SIG-M5 treated with dmso at 0.1 percent for 504 hours (cell line): ENCODE measurements at regions not wholly inside any gene's neighbourhood (a gene's known extent, or its start where the extent isn't known, plus 50 kb on each side); places are given as distances from the start of the nearest gene placed in this dataset.
A peak's percentile ranks its signal among the peaks of the same experiment; 100 is the strongest.
"Not testable (repeated sequence)": the region's sequence is repeated elsewhere in the genome, so short reads cannot be mapped to it uniquely, and the experiment has no call there.

Source experiments
- DNase-seq: peaks from one replicate; lab custom pipeline; 2025; ENCODE audit not compliant: unreplicated experiment; lab: John Stamatoyannopoulos, UW

DNA sequence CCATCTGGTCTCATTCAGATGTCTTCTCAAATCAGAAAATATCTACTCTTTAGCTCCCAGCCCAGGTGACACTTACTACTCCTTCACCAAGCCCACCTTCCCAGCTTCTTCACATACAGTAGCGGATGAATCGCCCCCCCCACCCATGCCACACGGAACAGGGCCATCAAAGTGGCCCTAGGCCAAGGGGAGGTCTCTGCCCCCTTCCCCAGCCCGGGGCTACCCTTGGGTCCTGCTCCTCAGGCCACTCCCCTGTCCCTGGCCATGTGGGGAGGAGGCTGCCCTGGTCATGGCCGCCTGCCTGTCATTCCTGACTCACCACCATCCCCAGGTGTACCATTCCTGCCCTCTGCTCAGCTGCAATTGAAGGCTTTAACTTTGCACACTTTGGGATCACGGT is 142.8 kb downstream of the NECTIN1 start:
- no peak for DNase-seq

DNA sequence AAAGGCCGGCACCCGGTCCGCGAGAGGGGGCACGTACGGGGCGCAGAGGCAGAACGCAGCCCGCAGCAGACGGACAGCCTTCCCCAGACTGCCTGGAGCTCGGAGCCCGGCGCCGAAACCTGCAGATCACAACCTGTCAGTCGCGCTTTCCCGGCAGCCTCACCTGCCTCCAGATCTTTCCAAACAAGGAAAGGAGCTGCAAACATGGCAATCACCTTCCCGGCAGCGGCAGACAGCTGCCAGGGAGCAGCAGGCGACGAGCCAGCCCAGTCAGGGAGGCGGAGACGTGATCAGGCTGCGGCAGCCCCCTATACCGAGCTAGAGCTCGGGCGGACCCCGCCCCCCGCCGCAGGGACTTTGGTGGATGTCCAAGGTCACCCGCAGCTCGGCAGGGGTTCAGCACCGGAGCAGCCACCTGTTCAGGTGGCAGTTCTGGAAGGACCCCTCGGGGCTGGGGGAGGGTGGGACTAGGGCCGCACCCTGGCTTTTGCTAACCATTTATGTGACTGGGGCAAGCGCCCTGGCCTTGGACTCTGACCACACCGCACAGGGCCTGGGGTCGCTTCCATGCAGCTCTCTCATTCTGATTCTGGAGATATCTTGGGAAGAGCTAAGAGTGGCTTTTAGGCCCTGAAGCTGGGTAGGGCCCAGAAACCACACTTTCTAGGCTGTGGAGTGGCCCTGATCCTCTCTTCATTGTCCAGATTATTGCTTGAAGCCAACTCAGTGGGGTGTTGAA is 143.8 kb downstream of the NECTIN1 start:
- DNase-seq, result no peak

DNA sequence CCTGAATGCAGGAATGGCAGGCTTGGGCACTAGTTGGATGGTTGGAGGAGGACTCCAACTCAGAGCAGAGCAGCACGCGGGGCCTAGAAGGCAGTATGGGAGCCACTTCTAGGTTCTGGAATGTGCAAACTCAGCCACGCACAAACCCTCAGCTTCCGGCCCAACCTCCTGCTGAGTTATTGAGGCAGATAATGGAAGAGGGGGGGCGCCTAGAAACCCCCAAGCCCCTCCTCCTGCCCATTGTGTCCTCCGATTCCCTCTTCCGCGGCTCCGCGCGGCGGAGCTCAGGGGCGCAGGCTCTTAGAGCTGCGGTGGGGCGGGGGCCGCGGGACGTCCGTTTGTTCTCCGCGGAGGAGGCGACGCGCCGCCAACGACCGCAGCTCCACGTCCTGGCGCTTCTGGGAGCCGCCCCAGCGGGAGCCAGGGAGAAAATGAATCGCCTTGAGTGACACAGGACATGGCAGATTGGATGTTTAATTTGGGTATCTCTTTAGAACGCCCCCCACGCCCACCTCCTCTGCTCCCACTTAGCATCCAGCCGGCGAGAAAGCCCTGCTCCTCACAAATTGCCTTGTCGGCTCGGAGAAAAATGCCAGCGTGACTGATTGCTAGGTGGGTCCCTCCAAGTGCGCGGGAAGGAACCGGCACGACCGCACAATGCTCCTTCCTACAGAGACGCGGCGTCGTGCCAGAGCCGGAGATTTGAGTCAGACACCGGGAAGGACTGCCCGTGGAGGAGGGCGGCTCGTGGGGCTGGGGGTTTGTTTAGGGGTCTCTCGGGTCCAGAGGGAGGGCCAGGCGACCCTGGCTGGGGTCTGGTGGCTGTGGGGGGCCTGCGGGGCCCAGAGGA is 144.6 kb downstream of the NECTIN1 start:
- peak; percentile 45 for DNase-seq

DNA sequence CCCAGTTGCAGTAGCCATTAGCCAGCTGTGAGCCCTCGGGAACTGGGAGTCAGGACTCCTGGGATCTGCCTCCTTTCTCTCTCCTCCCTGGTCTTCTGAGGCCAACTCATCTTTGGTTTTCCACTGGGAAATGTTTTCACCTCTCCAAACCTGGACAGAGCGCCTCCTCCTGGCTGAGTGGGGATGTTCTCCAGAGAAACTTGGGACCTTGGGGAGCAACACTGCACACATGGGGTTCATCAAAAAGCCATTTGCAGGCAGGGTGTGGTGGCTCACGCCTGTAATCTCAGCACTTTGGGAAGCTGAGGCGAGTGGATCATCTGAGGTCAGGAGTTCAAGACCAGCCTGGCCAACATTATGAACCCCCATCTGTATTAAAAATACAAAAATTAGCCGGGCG is 145.4 kb downstream of the NECTIN1 start:
- DNase-seq, result no peak

DNA sequence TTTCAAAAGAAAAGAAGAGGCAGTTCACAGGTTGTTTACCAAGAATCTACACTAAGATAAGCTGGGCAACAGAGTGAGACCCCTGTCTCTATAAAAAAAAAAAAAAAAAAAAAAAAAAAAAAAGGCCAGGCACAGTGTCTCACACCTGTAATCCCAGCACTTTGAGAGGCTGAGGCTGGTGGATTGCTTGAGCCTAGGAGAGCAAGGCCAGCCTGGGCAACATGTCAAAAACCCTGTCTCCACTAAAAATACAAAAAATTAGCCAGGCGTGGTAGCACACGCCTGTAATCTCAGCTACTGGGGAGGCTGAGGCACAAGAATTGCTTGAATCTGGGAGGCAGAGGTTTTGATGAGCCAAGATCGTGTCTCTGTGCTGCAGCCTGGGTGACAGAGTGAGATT is 147.6 kb downstream of the NECTIN1 start:
- not testable (repeated sequence) for DNase-seq

DNA sequence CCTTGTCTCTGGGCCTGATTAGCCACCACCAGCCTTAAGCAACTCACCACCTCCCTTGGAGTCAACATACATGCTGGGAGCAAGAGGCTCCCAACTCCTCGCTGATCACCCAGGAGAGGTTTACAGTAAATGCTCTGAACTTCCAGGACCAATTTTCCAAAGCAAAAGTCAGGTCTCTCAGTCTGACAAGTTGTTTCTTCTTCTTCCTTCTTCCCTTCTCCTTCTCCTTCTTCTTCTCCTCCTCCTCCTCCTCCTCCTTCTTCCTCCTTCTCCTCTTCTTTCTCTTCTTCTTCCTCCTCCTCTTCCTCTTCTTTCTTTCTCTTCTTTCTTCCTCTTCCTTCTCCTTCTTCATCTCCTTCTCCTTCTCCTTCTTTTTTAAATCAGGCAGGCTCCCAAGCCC is 148.2 kb downstream of the NECTIN1 start:
- DNase-seq, result no peak

DNA sequence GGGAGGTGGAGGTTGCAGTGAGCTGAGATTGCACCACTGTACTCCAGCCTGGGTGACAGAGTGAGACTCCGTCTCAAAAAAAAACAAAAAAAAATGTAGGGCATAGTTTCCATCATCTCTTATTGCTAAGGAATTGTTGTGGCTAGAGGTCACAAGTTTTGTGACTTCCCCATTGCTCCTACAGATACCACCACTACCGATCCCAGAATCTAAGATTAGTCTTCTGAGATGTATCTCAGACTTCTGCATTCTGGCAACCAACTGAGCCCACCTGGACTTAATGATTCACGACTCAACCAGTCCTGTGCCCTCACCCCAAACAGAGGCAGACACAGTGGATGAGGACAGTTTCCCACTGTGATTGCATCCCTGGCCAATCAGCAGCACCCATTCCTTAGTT is 148.9 kb downstream of the NECTIN1 start:
- no peak for DNase-seq

DNA sequence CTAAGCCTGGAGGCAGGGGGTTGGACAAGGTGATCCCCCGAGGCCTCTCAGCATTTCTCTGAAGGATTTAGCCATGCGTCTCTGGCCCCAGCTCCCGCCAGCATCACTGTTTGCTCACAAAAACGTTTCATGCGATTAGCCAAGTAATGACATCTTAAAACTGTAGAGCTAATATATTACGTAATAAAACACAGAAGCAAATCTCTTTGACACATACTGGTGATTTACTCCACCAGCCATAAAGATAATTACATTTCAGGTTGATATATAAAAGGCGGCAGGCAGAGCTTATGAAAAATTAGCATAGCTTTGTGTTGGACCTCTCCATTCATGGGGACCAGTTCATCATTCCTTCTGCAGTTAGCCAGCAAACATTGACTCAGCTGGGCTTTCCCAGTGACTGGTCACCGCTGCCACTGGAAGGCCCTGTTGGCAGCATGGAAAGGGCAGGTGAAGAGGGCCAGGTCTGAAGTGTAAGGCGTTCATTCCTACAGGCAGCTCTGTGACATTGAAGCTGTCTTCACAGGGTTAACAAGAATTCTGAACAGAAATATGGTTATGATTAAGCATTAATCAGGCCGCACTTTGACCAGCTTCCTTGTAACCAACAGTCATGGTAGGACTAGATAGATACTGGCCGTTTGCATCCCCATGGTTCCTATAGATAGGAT is 150.3 kb downstream of the NECTIN1 start:
- no peak for DNase-seq

DNA sequence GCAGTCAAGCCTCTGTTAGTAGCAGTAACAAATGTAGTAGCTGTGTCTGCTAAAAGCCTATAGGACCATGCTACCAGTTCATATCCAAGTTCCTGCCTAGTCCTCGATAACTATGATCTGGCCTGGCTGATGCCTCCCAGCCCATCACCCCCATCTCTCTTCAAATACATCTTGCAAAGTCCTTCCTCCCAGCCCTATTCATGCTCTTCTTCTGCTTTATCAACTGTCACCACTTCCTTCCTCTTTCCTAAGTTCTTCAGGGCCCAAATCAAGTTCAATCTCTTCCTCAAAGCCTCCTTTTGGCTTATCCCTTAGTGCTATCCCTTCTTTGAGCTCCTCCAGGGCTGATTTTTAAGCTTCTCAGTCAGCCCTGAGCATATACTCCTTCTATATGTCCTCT is 150.9 kb upstream of the THY1 start:
- DNase-seq, result peak; percentile 88

DNA sequence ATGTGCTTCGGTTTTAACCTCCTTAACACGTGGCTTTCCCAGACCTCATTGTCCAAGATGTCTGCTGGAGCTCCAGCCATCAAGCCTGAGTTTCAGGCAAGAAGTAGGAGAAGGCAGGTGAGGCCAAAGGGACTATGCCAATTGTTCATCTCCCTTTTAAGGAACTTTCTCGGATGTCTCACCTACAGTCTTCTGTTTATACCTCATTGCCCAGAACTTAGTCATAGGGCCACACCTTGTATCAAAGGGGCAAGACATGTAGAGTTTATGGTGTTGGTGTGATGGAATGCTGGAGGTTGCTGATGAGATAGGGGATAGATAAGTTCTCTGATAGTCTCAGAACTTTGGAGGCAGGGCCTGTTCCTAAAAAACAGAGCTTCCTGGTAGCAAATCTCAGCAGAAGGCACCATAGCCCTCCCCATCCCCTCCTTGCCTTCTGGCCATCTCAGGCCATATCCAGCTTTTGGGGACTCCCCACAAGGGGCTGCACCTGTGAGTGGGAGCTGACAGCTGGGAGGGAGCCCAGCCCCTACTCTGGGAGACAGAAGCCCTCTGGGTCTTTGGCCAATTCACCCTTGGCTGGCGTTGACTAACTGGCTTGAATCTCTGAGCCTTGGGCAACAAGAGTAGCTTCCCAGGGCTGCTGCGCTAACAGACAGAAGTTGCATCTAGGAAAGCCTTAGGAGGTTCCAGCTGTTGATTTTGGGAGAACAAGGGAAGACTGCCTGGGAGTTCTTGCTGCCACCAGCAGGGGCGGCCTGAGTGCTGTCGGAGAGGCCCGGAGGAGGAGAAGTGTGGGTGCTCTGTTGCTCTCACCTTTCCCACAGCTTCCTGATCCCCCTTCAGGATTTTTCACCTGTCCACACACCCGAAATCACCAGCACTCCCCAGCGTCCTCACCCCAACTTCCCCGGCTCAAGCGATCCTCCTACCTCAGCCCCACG is 149.8 kb upstream of the THY1 start:
- no peak for DNase-seq

DNA sequence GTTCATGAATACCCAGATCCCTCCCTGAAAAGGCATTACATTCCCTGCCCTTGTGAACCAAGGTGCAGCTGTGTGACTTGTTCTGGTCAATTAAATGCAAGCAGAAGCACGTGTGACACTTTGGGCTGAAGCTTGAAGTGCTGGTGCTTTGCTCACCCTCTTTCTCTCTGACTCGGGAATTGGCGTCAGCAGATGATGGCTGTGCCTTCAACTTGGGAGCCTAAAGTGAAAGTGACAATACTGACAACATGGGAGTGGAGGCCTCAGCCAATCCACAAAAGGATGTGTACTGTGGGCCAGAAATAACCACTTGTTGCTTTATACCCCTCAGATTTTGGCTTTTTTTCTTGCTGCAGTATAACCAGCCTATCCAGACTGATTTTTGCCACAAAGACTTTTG is 148.3 kb upstream of the THY1 start:
- DNase-seq, result no peak

DNA sequence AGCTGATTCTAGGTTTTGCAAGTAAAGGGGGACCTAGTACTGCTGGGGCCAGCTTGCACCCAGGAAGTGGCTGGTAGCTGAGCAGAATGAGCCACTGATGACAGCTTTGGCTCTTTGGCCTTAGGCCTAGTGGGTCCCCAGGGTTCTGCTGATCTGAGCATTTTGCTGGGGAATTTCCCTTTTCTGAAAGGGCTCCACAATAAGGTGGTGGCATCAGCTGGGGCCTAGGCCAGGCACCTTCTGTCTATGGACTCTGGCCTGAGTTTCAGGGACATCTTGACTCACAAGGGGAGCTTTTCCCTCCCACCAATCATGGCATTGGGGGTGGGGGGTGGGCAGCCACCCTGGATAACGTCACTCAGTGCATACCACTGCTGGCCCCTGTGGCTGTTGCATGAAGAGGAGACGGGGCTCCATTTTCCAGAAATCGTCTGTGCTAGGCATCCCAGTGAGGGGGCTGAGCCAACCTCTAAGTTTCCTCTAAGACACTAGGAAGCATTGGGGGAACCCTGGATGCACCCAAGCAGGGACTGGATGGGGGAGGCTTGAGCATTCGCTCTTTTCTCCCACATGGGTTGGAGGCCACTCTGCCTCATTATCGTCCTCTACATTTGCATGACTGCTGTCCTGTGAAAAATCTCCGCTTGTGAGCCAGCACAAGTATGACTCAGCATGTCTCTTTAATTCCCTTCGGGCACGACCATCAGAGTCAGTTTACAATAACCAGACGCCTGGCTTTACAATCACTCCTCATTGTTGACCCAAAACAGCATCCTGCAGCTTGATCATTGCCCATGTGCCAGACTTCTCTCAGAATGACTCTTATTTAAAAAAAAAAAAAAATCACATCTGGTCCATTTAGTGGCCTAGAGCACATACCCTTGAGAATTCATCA is 145.0 kb upstream of the THY1 start:
- no peak for DNase-seq

DNA sequence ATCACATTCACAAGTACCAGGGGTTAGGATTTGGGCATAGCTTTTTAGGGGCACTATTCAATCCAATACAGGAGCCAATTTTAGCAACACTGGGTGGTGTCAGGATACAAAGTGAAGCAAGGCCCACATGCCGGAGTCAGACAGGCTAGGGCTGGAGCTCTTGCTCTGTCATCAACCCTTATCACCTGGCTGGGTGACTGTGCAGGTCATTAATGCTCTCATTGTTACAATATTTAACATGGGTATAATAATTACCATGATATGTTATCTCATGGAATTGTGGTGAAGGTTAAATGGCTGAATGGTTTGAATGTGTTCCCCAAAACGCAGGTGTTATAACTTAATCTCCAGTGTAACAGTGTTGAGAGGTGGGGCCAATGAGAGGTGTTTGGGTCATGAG is 143.3 kb upstream of the THY1 start:
- DNase-seq, result no peak

DNA sequence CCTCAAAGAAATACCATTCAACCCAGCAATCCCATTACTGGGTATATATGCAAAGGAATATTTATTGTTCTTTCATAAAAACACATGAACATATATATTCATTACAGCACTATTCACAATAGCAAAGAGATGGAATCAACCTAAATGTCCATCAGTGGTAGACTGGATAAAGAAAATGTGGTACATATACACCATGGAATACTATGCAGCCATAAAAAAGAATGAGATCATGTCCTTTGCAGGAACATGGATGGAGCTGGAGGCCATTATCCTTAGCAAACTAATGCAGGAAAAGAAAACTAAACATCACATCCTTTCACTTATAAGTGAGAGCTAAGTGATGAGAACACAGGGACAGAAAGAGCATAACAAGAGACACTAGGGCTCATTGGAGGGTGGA is 142.7 kb upstream of the THY1 start:
- not testable (repeated sequence) for DNase-seq

DNA sequence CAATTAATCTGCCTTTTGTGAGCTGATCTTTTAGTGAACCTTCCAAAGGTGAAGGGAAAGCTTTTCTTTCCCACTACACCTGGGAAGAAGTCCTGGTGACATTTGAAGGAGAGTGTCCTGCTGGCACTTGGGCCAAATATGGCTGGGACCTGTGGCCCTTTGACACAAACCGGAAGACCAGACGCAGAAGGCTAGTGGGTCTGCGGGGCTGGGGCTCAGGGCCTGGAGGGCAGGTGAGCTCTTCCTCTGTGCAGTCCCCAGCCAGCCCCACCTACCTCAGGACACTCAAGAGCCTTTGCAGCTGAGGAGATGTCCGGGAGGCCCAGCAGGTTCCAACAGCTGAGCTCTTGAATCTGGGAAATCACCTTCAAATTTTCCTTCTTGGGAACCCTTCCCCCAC is 138.0 kb upstream of the THY1 start:
- DNase-seq, result no peak

DNA sequence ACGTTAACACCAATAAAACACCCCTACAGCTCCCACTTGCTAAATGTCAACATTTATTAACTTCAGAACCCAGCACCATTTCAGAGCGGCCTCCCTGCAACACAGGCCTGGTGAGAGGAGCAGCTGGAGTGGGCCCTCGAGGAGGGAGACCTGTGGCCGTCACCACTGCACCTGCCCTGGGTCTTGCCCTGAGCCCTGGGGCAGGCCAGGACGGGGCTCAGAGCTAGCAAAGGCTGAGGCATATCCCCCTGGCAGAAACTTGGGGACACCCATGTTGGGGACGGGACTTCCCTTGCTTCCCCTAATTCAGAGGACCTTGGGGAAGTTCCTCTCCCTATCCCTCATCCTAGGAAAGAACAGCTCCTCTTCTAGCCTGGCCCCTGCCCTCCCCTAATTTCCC is 137.3 kb upstream of the THY1 start:
- no peak for DNase-seq

DNA sequence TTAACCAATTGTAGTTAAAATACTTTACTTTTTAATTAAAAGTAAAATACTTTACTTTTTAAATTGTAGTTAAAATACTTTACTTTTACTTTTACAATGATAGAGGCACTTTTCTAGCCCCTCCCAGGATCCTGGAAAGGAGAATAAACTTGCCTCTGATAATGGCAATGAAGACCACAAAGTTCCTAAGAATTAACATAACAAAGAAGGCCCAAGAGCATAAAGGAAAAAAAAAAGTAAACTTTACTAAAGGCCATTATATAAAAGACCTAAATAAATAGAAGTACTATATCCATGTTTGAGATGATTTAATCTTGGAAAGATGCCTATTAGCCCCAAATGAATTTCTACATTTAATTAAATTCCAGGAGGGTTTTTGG is 129.1 kb upstream of the THY1 start:
- DNase-seq, result no peak

DNA sequence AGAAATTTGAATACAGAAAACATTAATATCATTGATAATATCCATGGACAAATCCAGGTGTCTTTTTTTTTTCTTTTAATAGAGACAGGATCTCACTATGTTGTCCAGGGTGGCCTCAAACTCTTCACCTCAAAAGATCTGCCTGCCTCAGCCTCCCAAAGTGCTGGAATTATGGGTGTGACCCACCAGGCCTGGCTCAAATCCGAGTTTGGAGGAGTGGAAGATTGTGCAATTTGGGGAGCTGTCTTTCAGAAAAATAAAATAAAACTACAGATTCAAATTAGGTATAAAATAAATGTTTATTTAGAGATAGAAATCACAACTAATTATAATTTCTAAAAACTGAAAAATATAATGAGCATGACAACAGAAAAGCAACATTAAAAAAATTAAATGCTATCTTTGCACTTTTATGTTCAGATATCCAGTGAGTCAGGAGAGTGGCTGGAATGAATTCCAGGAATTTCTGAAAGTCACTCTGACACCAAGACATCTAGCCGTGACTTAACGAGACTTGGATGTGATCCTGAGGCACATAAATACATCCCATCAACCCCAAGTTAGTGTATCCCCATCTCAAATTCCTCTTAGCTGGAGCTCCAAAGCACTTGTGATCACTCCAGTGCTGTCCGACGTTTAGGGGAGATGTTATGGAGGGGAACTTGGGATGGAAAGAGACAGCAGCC is 128.6 kb upstream of the THY1 start:
- no peak for DNase-seq

DNA sequence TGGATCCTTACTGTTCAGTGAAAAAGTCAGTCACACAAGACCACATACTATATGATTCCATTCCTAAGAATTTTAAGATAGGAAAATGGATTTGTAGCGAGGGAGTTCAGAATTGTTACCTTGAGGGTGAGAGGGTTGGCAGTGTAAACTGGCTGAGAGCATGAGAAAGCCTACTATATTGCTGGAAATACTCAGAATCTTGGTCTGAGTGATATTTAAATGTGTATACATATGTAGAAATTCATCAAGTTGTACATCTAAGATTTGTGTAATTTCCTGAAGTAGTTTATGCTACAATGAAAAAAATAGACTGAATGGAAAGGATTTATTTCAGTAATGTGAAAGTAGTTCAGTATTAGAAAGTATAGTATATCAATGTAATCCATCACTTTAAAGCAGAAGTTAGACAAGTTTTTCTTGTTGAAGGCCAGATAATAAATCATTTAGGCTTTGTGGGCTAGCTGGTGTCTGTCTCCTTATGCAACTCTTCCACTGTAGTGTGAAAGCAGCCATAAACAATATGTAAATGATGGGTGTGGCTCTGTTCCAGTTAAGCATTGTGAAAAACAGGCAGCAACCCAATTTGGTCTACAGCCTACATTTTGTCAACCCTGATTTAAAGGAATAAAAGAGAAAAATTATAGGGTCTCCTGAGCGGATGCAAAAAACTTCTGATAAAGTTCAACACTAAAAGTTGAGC is 127.2 kb upstream of the THY1 start:
- no peak for DNase-seq
